ENCODE measurements at regions not wholly inside any gene's neighbourhood (a gene's known extent, or its start where the extent isn't known, plus 50 kb on each side); places are given as distances from the start of the nearest gene placed in this dataset.

DNA sequence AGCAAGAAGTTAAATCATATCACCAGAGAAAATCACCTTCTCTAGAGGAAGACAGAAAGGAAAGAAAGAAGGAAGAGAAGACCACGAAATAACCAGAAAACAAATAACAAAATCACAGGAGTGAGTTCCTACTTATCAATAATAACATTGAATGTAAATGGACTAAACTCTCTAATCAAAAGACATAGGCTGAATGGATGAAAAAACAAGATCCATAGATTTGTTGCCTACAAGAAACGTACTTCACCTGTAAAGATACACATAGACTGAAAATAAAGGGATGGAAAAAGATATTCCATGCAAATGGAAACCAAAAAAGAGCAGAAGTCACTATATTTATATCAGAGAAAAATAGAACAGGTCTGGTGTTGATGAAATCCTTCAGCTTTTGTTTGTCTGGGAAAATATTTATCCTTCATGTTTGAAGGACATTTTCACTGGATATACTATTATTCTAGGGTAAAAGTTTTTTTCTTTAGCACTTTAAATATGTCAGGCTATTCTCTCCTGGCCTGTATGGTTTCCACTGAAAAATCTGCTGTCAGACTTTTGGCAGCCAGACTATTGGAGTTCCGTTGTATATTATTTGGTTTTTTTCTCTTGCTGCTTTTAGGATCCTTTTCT is 202.5 kb upstream of the DUSP10 start:
- TF ChIP-seq, protein P1, sequence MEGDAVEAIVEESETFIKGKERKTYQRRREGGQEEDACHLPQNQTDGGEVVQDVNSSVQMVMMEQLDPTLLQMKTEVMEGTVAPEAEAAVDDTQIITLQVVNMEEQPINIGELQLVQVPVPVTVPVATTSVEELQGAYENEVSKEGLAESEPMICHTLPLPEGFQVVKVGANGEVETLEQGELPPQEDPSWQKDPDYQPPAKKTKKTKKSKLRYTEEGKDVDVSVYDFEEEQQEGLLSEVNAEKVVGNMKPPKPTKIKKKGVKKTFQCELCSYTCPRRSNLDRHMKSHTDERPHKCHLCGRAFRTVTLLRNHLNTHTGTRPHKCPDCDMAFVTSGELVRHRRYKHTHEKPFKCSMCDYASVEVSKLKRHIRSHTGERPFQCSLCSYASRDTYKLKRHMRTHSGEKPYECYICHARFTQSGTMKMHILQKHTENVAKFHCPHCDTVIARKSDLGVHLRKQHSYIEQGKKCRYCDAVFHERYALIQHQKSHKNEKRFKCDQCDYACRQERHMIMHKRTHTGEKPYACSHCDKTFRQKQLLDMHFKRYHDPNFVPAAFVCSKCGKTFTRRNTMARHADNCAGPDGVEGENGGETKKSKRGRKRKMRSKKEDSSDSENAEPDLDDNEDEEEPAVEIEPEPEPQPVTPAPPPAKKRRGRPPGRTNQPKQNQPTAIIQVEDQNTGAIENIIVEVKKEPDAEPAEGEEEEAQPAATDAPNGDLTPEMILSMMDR (IDR thresholded peaks at IDR 0.05; ENCODE audit: low read depth, low read length, poor library complexity, severe bottlenecking) = no peak
- TF ChIP-seq EZH2phosphoT487 (IDR thresholded peaks at IDR 0.05; ENCODE audit: borderline replicate concordance, low read length) = no peak
